ENCODE measurements at regions not wholly inside any gene's neighbourhood (a gene's known extent, or its start where the extent isn't known, plus 50 kb on each side); places are given as distances from the start of the nearest gene placed in this dataset.

DNA sequence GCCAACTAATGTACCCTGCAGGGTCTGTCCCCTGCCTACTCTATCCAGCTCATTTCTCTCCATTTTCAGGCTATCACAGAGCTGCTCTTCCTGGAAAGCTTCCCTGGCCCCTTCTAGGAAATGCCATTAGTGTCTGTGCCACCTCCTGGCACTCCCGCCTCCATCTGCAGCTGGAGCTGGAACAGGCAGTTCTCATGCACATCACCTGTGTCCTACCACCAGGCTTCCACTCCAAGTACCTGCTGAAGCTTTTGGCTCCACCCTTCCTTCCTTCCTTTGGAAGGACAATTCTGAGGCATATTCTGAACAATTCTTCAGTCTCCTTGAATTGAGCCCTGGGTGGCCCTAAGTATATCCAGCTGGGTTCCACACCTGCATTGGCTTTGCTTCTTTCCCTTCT lies 156.2 kb upstream of the ZNF618 start:
- Histone ChIP-seq H3K4me3 (no peak overlapping the region), H3K27ac (no peak overlapping the region), H3K27me3 (no peaks in the 10 kb centered on the region), H3K4me1 (no peaks in the 10 kb centered on the region), H3K9me3 (peaks cover 0 to 7% (median 0%) of the 10 kb centered on the region in 4 donors), H3K36me3 (no peaks in the 10 kb centered on the region)
- no peak for DNase-seq
- TF ChIP-seq POLR2A (IDR thresholded peaks at IDR 0.05), result no peak
- TF ChIP-seq, protein P1, sequence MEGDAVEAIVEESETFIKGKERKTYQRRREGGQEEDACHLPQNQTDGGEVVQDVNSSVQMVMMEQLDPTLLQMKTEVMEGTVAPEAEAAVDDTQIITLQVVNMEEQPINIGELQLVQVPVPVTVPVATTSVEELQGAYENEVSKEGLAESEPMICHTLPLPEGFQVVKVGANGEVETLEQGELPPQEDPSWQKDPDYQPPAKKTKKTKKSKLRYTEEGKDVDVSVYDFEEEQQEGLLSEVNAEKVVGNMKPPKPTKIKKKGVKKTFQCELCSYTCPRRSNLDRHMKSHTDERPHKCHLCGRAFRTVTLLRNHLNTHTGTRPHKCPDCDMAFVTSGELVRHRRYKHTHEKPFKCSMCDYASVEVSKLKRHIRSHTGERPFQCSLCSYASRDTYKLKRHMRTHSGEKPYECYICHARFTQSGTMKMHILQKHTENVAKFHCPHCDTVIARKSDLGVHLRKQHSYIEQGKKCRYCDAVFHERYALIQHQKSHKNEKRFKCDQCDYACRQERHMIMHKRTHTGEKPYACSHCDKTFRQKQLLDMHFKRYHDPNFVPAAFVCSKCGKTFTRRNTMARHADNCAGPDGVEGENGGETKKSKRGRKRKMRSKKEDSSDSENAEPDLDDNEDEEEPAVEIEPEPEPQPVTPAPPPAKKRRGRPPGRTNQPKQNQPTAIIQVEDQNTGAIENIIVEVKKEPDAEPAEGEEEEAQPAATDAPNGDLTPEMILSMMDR (IDR thresholded peaks at IDR 0.05), result no peak

DNA sequence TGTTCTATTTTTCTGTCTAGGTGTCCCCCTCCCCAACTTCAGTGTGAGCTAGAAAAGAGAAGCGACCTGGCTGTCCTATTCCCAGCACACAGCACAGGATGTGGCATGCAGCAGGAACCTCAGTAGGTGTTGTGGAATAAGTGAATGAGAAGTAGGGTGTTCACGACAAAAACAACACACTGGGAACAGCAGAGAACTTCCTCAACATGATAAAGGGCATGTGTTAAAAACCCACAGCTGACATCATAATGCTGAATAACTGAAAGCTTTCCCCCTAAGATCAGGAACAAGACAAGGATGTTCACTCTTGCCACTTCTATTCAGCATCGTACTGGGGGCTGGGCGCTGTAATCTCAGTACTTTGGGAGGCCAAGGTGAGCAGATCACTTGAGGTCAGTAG lies 155.6 kb upstream of the ZNF618 start:
- TF ChIP-seq, protein P1 (IDR thresholded peaks at IDR 0.05), result no peak
- no peak for TF ChIP-seq POLR2A (IDR thresholded peaks at IDR 0.05)
- Histone ChIP-seq H3K27ac (no peak overlapping the region), H3K27me3 (no peaks in the 10 kb centered on the region), H3K4me3 (no peak overlapping the region), H3K9me3 (peaks cover 0 to 6% (median 0%) of the 10 kb centered on the region in 4 donors), H3K4me1 (no peaks in the 10 kb centered on the region), H3K36me3 (no peaks in the 10 kb centered on the region)
- DNase-seq, result no peak

DNA sequence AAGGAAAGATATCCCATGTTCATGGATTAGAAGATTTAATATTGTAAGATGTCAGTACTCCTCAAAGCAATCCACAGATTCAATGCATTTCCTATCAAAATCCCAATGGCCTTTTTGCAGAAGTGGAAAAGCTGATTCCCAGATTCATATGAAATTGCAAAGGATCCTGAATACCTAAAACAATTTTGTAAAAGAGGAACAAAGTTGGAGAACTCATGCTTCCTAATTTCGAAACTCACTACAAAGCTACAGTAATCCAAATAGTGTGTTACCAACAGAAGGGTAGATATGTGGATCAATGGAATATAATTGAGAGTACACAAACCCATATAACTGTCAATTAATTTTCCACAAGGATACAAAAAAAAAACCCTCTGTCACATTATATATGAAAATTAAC lies 154.3 kb upstream of the ZNF618 start:
- no peak for DNase-seq
- TF ChIP-seq POLR2A (IDR thresholded peaks at IDR 0.05), result no peak
- TF ChIP-seq, protein P1 (IDR thresholded peaks at IDR 0.05), result no peak
- Histone ChIP-seq H3K9me3 (no peaks in the 10 kb centered on the region), H3K4me3 (no peak overlapping the region), H3K27me3 (no peaks in the 10 kb centered on the region), H3K27ac (no peak overlapping the region), H3K36me3 (no peaks in the 10 kb centered on the region), H3K4me1 (no peaks in the 10 kb centered on the region)

DNA sequence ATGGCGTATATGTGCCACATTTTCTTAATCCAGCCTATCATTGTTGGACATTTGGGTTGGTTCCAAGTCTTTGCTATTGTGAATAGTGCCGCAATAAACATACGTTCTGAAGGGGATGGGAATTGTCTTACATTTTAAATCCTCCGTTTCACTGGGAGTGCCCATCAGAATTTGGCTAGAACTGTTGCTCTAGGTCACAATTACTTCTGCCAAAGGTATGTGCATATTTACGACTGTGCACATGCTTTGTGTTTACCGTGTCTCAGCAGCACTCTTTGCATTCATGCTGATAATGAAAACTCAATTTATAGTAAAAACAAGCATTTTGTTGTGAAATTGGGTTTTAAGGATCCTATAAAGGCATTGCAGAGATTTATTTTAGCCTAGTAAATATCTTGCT lies 151.9 kb upstream of the ZNF618 start:
- no peaks in the 10 kb centered on the region for H3K27me3 ChIP-seq
- no peak overlapping the region for H3K27ac ChIP-seq
- no peaks in the 10 kb centered on the region for H3K4me1 ChIP-seq
- TF ChIP-seq POLR2A (IDR thresholded peaks at IDR 0.05), result no peak
- TF ChIP-seq, protein P1 (IDR thresholded peaks at IDR 0.05), result no peak
- DNase-seq, result no peak
- no peaks in the 10 kb centered on the region for H3K36me3 ChIP-seq
- no peak overlapping the region for H3K4me3 ChIP-seq
- peaks cover 0 to 6% (median 0%) of the 10 kb centered on the region in 4 donors for H3K9me3 ChIP-seq

DNA sequence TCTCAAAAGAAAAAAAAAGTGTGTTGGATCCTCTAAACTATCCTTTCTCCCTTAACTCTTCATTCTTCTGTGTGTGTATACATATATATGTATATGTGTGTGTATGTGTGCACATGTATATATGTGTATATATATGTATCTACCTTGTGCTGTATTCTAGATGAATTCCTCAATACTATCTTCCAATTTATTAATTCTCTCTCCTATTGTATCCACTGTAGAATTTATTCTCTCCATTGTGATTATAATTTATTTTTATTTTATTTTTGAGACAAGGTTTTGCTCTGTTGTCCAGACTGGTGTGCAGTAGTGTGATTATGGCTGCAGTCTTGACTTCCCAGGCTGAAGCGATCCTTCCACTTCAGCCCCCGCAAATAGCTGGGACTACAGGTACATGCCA lies 147.1 kb upstream of the ZNF618 start:
- no peak for DNase-seq
- Histone ChIP-seq H3K4me1 (no peaks in the 10 kb centered on the region), H3K9me3 (peaks cover 0 to 6% (median 0%) of the 10 kb centered on the region in 4 donors), H3K27ac (no peak overlapping the region), H3K36me3 (no peaks in the 10 kb centered on the region), H3K4me3 (no peak overlapping the region), H3K27me3 (no peaks in the 10 kb centered on the region)
- TF ChIP-seq POLR2A (IDR thresholded peaks at IDR 0.05), result no peak

DNA sequence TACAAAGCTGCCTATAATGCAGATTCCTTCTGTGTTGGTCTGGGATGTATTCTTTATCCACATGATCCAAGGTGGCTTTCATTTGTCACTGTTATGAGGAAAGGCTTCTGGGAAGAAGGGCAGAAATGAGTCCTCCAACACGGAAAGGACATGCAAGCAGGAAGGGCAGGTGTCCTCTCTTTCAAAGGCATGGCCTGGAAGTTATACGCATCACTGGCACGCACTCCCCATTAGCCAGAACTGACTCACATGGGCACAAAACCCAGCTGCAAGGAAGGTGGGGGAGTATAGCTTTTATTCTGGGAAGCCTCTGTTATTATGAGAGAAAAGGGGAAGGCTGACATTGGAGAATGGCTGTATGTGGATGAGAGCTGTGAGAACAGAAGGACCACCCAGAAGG lies 141.3 kb upstream of the ZNF618 start:
- Histone ChIP-seq H3K27me3 (no peaks in the 10 kb centered on the region), H3K36me3 (no peaks in the 10 kb centered on the region), H3K4me3 (no peak overlapping the region), H3K4me1 (no peaks in the 10 kb centered on the region), H3K9me3 (no peaks in the 10 kb centered on the region), H3K27ac (no peak overlapping the region)
- TF ChIP-seq POLR2A (IDR thresholded peaks at IDR 0.05), result no peak
- TF ChIP-seq, protein P1 (IDR thresholded peaks at IDR 0.05), result no peak
- DNase-seq, result no peak
